Astrocyte (in vitro differentiated cells and primary cell): ENCODE measurements at regions not wholly inside any gene's neighbourhood (a gene's known extent, or its start where the extent isn't known, plus 50 kb on each side); places are given as distances from the start of the nearest gene placed in this dataset.
"Not testable (repeated sequence)": the region's sequence is repeated elsewhere in the genome, so short reads cannot be mapped to it uniquely, and the experiment has no call there.

ENCODE experiments used
- DNase-seq: peaks from one replicate; pipeline ENCODE4 v3.0.0-alpha.2; 2010; ENCODE audit warnings: low read depth
- FAIRE-seq: peaks from 2 replicates; lab custom pipeline; 2011; peaks lifted over from hg19 to GRCh38; lab: Jason Lieb, UNC
- H2AFZ ChIP-seq: 2 replicates; pipeline ENCODE4 v1.6.0; 2012; ENCODE audit warnings: low read depth, low read length, inconsistent platforms
- H3K27ac ChIP-seq: 2 replicates; pipeline ENCODE4 v1.5.1; 2011; ENCODE audit warnings: low read depth, low read length, inconsistent platforms
- H3K27me3 ChIP-seq: 2 replicates; pipeline ENCODE4 v1.6.0; 2011; ENCODE audit warnings: low read length, inconsistent platforms; ENCODE audit not compliant: insufficient read depth
- H3K36me3 ChIP-seq: 2 replicates; pipeline ENCODE4 v1.5.1; 2011; ENCODE audit warnings: low read length, inconsistent platforms; ENCODE audit not compliant: insufficient read depth
- H3K4me1 ChIP-seq: 2 replicates; pipeline ENCODE4 v1.5.1; 2011; ENCODE audit warnings: low read length, inconsistent platforms; ENCODE audit not compliant: insufficient read depth
- H3K4me2 ChIP-seq: 2 replicates; pipeline ENCODE4 v1.6.0; 2012; ENCODE audit warnings: low read length, inconsistent platforms
- H3K4me3 ChIP-seq: 2 replicates; pipeline ENCODE4 v1.5.1; 2011; ENCODE audit warnings: low read depth, mild to moderate bottlenecking, low read length, inconsistent platforms; ENCODE audit not compliant: insufficient read depth
- H3K79me2 ChIP-seq: 2 replicates; pipeline ENCODE4 v1.6.0; 2012; ENCODE audit warnings: mild to moderate bottlenecking, low read length, inconsistent platforms; ENCODE audit not compliant: insufficient read depth
- H3K9ac ChIP-seq: 2 replicates; pipeline ENCODE4 v1.6.0; 2012; ENCODE audit warnings: mild to moderate bottlenecking, low read length, inconsistent platforms
- H3K9me3 ChIP-seq: 2 replicates; pipeline ENCODE4 v1.5.1; 2012; ENCODE audit warnings: low read depth, mild to moderate bottlenecking, low read length, inconsistent platforms; ENCODE audit not compliant: insufficient read depth
- H4K20me1 ChIP-seq: 2 replicates; pipeline ENCODE4 v1.6.0; 2012; ENCODE audit warnings: low read length, inconsistent platforms; ENCODE audit not compliant: insufficient read depth
- H3K27ac Mint-ChIP-seq: one replicate; pipeline ENCODE4 v1.8.0; 2021; ENCODE audit warnings: mild to moderate bottlenecking, mixed read lengths; ENCODE audit not compliant: unreplicated experiment
- H3K27me3 Mint-ChIP-seq: one replicate; pipeline ENCODE4 v1.8.0; 2021; ENCODE audit warnings: low read depth, mixed read lengths; ENCODE audit not compliant: unreplicated experiment
- H3K36me3 Mint-ChIP-seq: one replicate; pipeline ENCODE4 v1.8.0; 2021; ENCODE audit warnings: low read depth, mixed read lengths; ENCODE audit not compliant: unreplicated experiment
- H3K4me1 Mint-ChIP-seq: one replicate; pipeline ENCODE4 v1.8.0; 2021; ENCODE audit warnings: low read depth, mixed read lengths; ENCODE audit not compliant: unreplicated experiment
- H3K4me3 Mint-ChIP-seq: one replicate; pipeline ENCODE4 v1.8.0; 2021; ENCODE audit warnings: mild to moderate bottlenecking, moderate library complexity, mixed read lengths; ENCODE audit not compliant: unreplicated experiment
- H3K9me3 Mint-ChIP-seq: one replicate; pipeline ENCODE4 v1.8.0; 2021; ENCODE audit warnings: mild to moderate bottlenecking, mixed read lengths; ENCODE audit not compliant: unreplicated experiment
- CTCF ChIP-seq: IDR thresholded peaks from 2 replicates; pipeline ENCODE4 v1.5.1; 2011; ENCODE audit warnings: low read depth, mild to moderate bottlenecking, inconsistent platforms, low read length, moderate library complexity; ENCODE audit not compliant: insufficient read depth
- EZH2 ChIP-seq: IDR thresholded peaks from 2 replicates; pipeline ENCODE4 v1.6.1; 2012; ENCODE audit warnings: mild to moderate bottlenecking, low read length, inconsistent platforms; ENCODE audit not compliant: insufficient read depth

- Histone ChIP-seq H3K36me3 (no peaks in the 10 kb centered on the region), H4K20me1 (no peaks in the 10 kb centered on the region), H3K9ac (no peak overlapping the region), H2AFZ (no peak overlapping the region), H3K4me1 (no peaks in the 10 kb centered on the region), H3K27ac (no peak overlapping the region), H3K4me2 (no peak overlapping the region), H3K27me3 (no peaks in the 10 kb centered on the region), H3K4me3 (no peak overlapping the region), H3K9me3 (no peaks in the 10 kb centered on the region), H3K79me2 (no peaks in the 10 kb centered on the region)
- TF ChIP-seq CTCF: no peak
- TF ChIP-seq EZH2: no peak
- DNase-seq (no peak), FAIRE-seq (no peak)
- Mint-ChIP-seq H3K27ac (peak overlapping the region; percentile 20), H3K9me3 (peaks cover 4% of the 10 kb centered on the region), H3K4me3 (no peak overlapping the region), H3K36me3 (no peaks in the 10 kb centered on the region), H3K27me3 (no peaks in the 10 kb centered on the region), H3K4me1 (peaks cover 7% of the 10 kb centered on the region)
Observed at GRCh38 chr4:149048451-149049143, 606.4 kb upstream of the NR3C2 start.

- H3K4me2 ChIP-seq: no peak overlapping the region
- H3K27ac Mint-ChIP-seq: peak overlapping the region; percentile 83
- no peak overlapping the region for H3K4me3 Mint-ChIP-seq
- no peaks in the 10 kb centered on the region for H3K36me3 Mint-ChIP-seq
- no peak for FAIRE-seq
- no peaks in the 10 kb centered on the region for H4K20me1 ChIP-seq
- no peak overlapping the region for H3K27ac ChIP-seq
- no peak overlapping the region for H3K9ac ChIP-seq
- no peaks in the 10 kb centered on the region for H3K27me3 Mint-ChIP-seq
- H3K4me1 Mint-ChIP-seq: peaks cover 7% of the 10 kb centered on the region
- DNase-seq: peak; percentile 58
- H3K4me3 ChIP-seq: no peak overlapping the region
- peaks cover 4% of the 10 kb centered on the region for H3K9me3 Mint-ChIP-seq
- H3K4me1 ChIP-seq: no peaks in the 10 kb centered on the region
- no peaks in the 10 kb centered on the region for H3K36me3 ChIP-seq
- H3K79me2 ChIP-seq: no peaks in the 10 kb centered on the region
- no peaks in the 10 kb centered on the region for H3K9me3 ChIP-seq
- TF ChIP-seq CTCF (no peak), EZH2 (no peak)
- H2AFZ ChIP-seq: no peak overlapping the region
- H3K27me3 ChIP-seq: no peaks in the 10 kb centered on the region
Observed at GRCh38 chr4:149047368-149047767, 605.2 kb upstream of the NR3C2 start.

GRCh38 chr4:149045731-149046130 lies 603.5 kb upstream of the NR3C2 start:
- Histone ChIP-seq H3K27me3 (no peaks in the 10 kb centered on the region), H3K4me3 (no peak overlapping the region), H3K27ac (no peak overlapping the region), H3K4me2 (no peak overlapping the region), H3K36me3 (no peaks in the 10 kb centered on the region), H4K20me1 (no peaks in the 10 kb centered on the region), H3K9ac (no peak overlapping the region), H3K79me2 (no peaks in the 10 kb centered on the region), H2AFZ (no peak overlapping the region), H3K9me3 (no peaks in the 10 kb centered on the region), H3K4me1 (no peaks in the 10 kb centered on the region)
- H3K27me3 Mint-ChIP-seq: no peaks in the 10 kb centered on the region
- DNase-seq: no peak
- H3K27ac Mint-ChIP-seq: no peak overlapping the region
- peaks cover 7% of the 10 kb centered on the region for H3K4me1 Mint-ChIP-seq
- no peak overlapping the region for H3K4me3 Mint-ChIP-seq
- FAIRE-seq: no peak
- no peaks in the 10 kb centered on the region for H3K36me3 Mint-ChIP-seq
- peaks cover 4% of the 10 kb centered on the region for H3K9me3 Mint-ChIP-seq
- TF ChIP-seq EZH2 (no peak), CTCF (no peak)

GRCh38 chr4:149039786-149040185 lies 597.6 kb upstream of the NR3C2 start:
- not testable (repeated sequence) for H3K79me2 ChIP-seq, H3K27me3 ChIP-seq, H3K27ac Mint-ChIP-seq, H3K27ac ChIP-seq, H3K27me3 Mint-ChIP-seq, H3K9me3 ChIP-seq, H3K4me1 Mint-ChIP-seq, H3K4me3 ChIP-seq, H3K36me3 ChIP-seq, H4K20me1 ChIP-seq, H2AFZ ChIP-seq, H3K4me2 ChIP-seq, FAIRE-seq, H3K4me3 Mint-ChIP-seq, H3K4me1 ChIP-seq, DNase-seq, H3K9me3 Mint-ChIP-seq, H3K9ac ChIP-seq, H3K36me3 Mint-ChIP-seq
